ENCODE measurements at regions not wholly inside any gene's neighbourhood (a gene's known extent, or its start where the extent isn't known, plus 50 kb on each side); places are given as distances from the start of the nearest gene placed in this dataset.

- Histone ChIP-seq H2BK5ac (ENCODE audit: low read depth, low read length) (no peak overlapping the region), H3K79me1 (ENCODE audit: low read depth, low read length) (no peaks in the 10 kb centered on the region), H3K23ac (ENCODE audit: insufficient read length) (no peak overlapping the region), H3K4me1 (replicated peaks in 1 of 4; ENCODE audit: control insufficient read depth in 3 of 4, insufficient read depth in 4 of 4, low read length in 3 of 4) (no peaks in the 10 kb centered on the region; a peak in 1 of 7 replicates), H3K36me3 (ENCODE audit: control insufficient read depth in 2 of 4, insufficient read depth in 4 of 4, low read length in 3 of 4) (no peaks in the 10 kb centered on the region), H2BK12ac (ENCODE audit: low read depth, low read length) (no peak overlapping the region), H3K23me2 (ENCODE audit: low read depth, low read length) (no peaks in the 10 kb centered on the region), H2AK5ac (ENCODE audit: low read depth, low read length) (no peak overlapping the region), H3K14ac (ENCODE audit: insufficient read length) (no peak overlapping the region), H3K9ac (replicated peaks in 1 of 4; ENCODE audit: extremely low read depth in 1 of 4, low read depth in 3 of 4, low read length in 3 of 4) (no peak overlapping the region), H4K20me1 (replicated peaks in 1 of 2; ENCODE audit: control insufficient read depth in 1 of 2, insufficient read depth in 2 of 2, low read length in 2 of 2) (no peaks in the 10 kb centered on the region), H3K27me3 (replicated peaks in 1 of 4; ENCODE audit: control insufficient read depth in 3 of 4, extremely low read depth in 1 of 4, insufficient read depth in 3 of 4, low read length in 3 of 4) (no peaks in the 10 kb centered on the region), H2BK20ac (ENCODE audit: low read length) (no peak overlapping the region), H2BK120ac (replicated peaks; ENCODE audit: low read depth, low read length) (no peak overlapping the region), H2BK15ac (ENCODE audit: low read length) (no peak overlapping the region), H3K27ac (ENCODE audit: low read depth, low read length) (no peak overlapping the region), H3K4me2 (ENCODE audit: insufficient read depth in 1 of 2, low read depth in 2 of 2, low read length in 2 of 2) (no peak overlapping the region), H3K18ac (ENCODE audit: extremely low read depth, low read length) (no peak overlapping the region; the same call in 1 of the 2 replicates), H3K4ac (replicated peaks; ENCODE audit: insufficient read length, low read depth, low read length) (no peak overlapping the region), H3K79me2 (ENCODE audit: control insufficient read depth in 1 of 2, insufficient read depth in 2 of 2, low read length in 2 of 2) (no peaks in the 10 kb centered on the region), H2AFZ (ENCODE audit: low read length) (0 out of 2 replicates have a peak overlapping the region, but pooled peaks have one; percentile 40), H3K4me3 (ENCODE audit: extremely low read depth in 1 of 4, insufficient read depth in 2 of 4, low read depth in 3 of 4, low read length in 4 of 4) (no peak overlapping the region), H4K8ac (ENCODE audit: extremely low read depth, insufficient read depth, low read length) (no peak overlapping the region), H3K9me3 (ENCODE audit: insufficient read depth in 2 of 2, low read depth in 1 of 2, low read length in 1 of 2) (peaks cover 0 to 3% of the 10 kb centered on the region in 2 experiments; a peak in 1 of 4 replicates), H3K56ac (replicated peaks; ENCODE audit: insufficient read length, low read depth, low read length) (no peak overlapping the region), H4K91ac (replicated peaks; ENCODE audit: insufficient read length, low read length) (no peak overlapping the region), H4K5ac (ENCODE audit: insufficient read length, low read depth, low read length) (no peak overlapping the region)
- DNase-seq (ENCODE audit: low read depth in 1 of 2, low spot score in 2 of 2) (no peak), FAIRE-seq (no peak)
- CTCF ChIA-PET (ENCODE audit: partially characterized antibody) = interaction anchor here (0.6 kb wide), 1 partner anchor 528 kb away, joined by 3 read pairs; no protein-coding TSS in a partner anchor
- POLR2A ChIA-PET (ENCODE audit: partially characterized antibody) = no interaction called here
- WGBS, 2 experiments (ENCODE audit: extremely low coverage in 1 of 2, insufficient coverage in 1 of 2, insufficient read length in 1 of 2, insufficient replicate concordance in 2 of 2, low coverage in 1 of 2, low lambda C conversion rate in 2 of 2, missing lambda C conversion rate in 1 of 2) = 89% methylated on average over 2 of the region's 2 CpGs; no CpG with 5 or more reads in 1 of the 2 experiments
- TF ChIP-seq CHD1 (IDR thresholded peaks at IDR 0.05; ENCODE audit: low read depth, low read length) (no peak), SIX5 (IDR thresholded peaks at IDR 0.05; ENCODE audit: low read depth, low read length) (no peak), MAFK (IDR thresholded peaks at IDR 0.05; ENCODE audit: low read depth, low read length) (no peak), TCF12 (IDR thresholded peaks at IDR 0.05; ENCODE audit: low read depth, low read length) (no peak), SIRT6 (IDR thresholded peaks at IDR 0.05; ENCODE audit: low read length) (no peak), GTF2F1 (IDR thresholded peaks at IDR 0.05; ENCODE audit: borderline replicate concordance, low read depth, low read length) (no peak), POLR2A (IDR thresholded peaks at IDR 0.05; ENCODE audit: control extremely low read depth in 1 of 2, low read depth in 2 of 2, low read length in 2 of 2) (no peak), CTBP2 (IDR thresholded peaks at IDR 0.05; ENCODE audit: borderline replicate concordance, insufficient read depth, insufficient read length, low read length) (no peak), HDAC6 (IDR thresholded peaks at IDR 0.05; ENCODE audit: low read depth, low read length) (no peak), SIN3A (conservative IDR thresholded peaks at IDR 0.05 in 1 of 2, IDR thresholded peaks at IDR 0.05 in 1 of 2; ENCODE audit: low read depth in 1 of 2, low read length in 2 of 2) (no peak), ATF3 (IDR thresholded peaks at IDR 0.05; ENCODE audit: insufficient read depth, low read depth, low read length) (no peak), BACH1 (IDR thresholded peaks at IDR 0.05; ENCODE audit: low read length) (no peak), NANOG (IDR thresholded peaks at IDR 0.05; ENCODE audit: insufficient read depth, low read depth, low read length, poor library complexity, severe bottlenecking) (no peak)
These were observed 140.1 kb upstream of the NR3C1 start for GRCh38 chr5:143543358-143544255.
